HEK293 (cell line): ENCODE measurements at regions not wholly inside any gene's neighbourhood (a gene's known extent, or its start where the extent isn't known, plus 50 kb on each side); places are given as distances from the start of the nearest gene placed in this dataset.

Source experiments
- CTCF ChIA-PET: fragments of 350-600 bp; formaldehyde crosslinking; extraction: SDS; loops from one replicate; lab custom pipeline; 2021; ENCODE audit warnings: antibody characterized with exemption; lab: Yijun Ruan, JAX
- POLR2A ChIA-PET: fragments of 300-600 bp; formaldehyde crosslinking; extraction: SDS; loops from one replicate; lab custom pipeline; 2020; ENCODE audit warnings: antibody characterized with exemption, inconsistent platforms; lab: Yijun Ruan, JAX
- H3K27ac ChIP-seq: fragments of 200-500 bp; sonication (Bioruptor generic); 2 replicates; pipeline ENCODE4 v1.5.1; 2014; ENCODE audit warnings: low read depth, low read length, control low read depth, inconsistent platforms; ENCODE audit errors: extremely low read depth
- H3K36me3 ChIP-seq, 2 experiments: fragments of 200-500 bp in 1 of 2; sonication (Bioruptor generic) in 1 of 2; 1 replicate in 1 of 2; 2 replicates in 1 of 2; pipeline ENCODE4 v1.5.1; 2014 to 2017; ENCODE audit warnings: inconsistent platforms in 2 of 2, low read length in 2 of 2; ENCODE audit not compliant: control insufficient read depth in 2 of 2, insufficient read depth in 1 of 2
- H3K4me1 ChIP-seq: fragments of 200-500 bp; sonication (Bioruptor generic); 2 replicates; pipeline ENCODE4 v1.5.1; 2014; ENCODE audit warnings: mild to moderate bottlenecking, low read length, inconsistent platforms; ENCODE audit not compliant: control insufficient read depth, insufficient read depth
- H3K4me3 ChIP-seq: 2 replicates; pipeline ENCODE4 v1.5.1; 2011; ENCODE audit warnings: low read depth, mild to moderate bottlenecking, control low read depth, low read length, moderate library complexity
- H3K9me3 ChIP-seq: fragments of 200-500 bp; sonication (Bioruptor generic); 2 replicates; pipeline ENCODE4 v1.5.1; 2014; ENCODE audit warnings: low read depth, low read length, inconsistent platforms; ENCODE audit not compliant: control insufficient read depth, insufficient read depth
- GLIS1 ChIP-seq: fragments of 450-650 bp; formaldehyde crosslinking; IDR thresholded peaks from 2 replicates; pipeline ENCODE4 v1.5.1; 2016; ENCODE audit warnings: missing biosample characterization, missing genetic modification characterization
- PRDM1 ChIP-seq: fragments of 450-650 bp; formaldehyde crosslinking; IDR thresholded peaks from 2 replicates; pipeline ENCODE4; 2016; ENCODE audit warnings: missing biosample characterization, missing genetic modification characterization
- ZBTB20 ChIP-seq: fragments of 450-650 bp; formaldehyde crosslinking; IDR thresholded peaks from 2 replicates; pipeline ENCODE4 v1.5.1; 2016; ENCODE audit warnings: missing biosample characterization, missing genetic modification characterization
- ZIC2 ChIP-seq: fragments of 450-650 bp; formaldehyde crosslinking; IDR thresholded peaks from 2 replicates; pipeline ENCODE4 v1.5.1; 2016; ENCODE audit warnings: missing biosample characterization, missing genetic modification characterization
- ZNF157 ChIP-seq: fragments of 450-650 bp; formaldehyde crosslinking; IDR thresholded peaks from 2 replicates; pipeline ENCODE4 v1.5.1; 2016; ENCODE audit warnings: missing biosample characterization, missing genetic modification characterization
- ZNF311 ChIP-seq: fragments of 450-650 bp; formaldehyde crosslinking; IDR thresholded peaks from 2 replicates; pipeline ENCODE4 v1.5.1; 2017; ENCODE audit warnings: missing biosample characterization, missing genetic modification characterization, borderline replicate concordance
- TF ChIP-seq, protein P1 (sequence below): fragments of 450-650 bp; formaldehyde crosslinking; IDR thresholded peaks from 2 replicates; pipeline ENCODE4 v1.5.1; 2016; ENCODE audit warnings: missing biosample characterization, missing genetic modification characterization
- TF ChIP-seq, protein P2 (sequence below): fragments of 450-650 bp; formaldehyde crosslinking; IDR thresholded peaks from 2 replicates; pipeline ENCODE4 v1.5.1; 2017; ENCODE audit warnings: missing biosample characterization, missing genetic modification characterization
- TF ChIP-seq, protein P3 (sequence below): fragments of 450-650 bp; formaldehyde crosslinking; IDR thresholded peaks from 2 replicates; pipeline ENCODE4 v1.5.1; 2016; ENCODE audit warnings: missing biosample characterization, missing genetic modification characterization, low read depth
- TF ChIP-seq, protein P4 (sequence below): fragments of 450-650 bp; formaldehyde crosslinking; IDR thresholded peaks from 2 replicates; pipeline ENCODE4 v1.5.1; 2017; ENCODE audit warnings: missing biosample characterization, missing genetic modification characterization

DNA sequence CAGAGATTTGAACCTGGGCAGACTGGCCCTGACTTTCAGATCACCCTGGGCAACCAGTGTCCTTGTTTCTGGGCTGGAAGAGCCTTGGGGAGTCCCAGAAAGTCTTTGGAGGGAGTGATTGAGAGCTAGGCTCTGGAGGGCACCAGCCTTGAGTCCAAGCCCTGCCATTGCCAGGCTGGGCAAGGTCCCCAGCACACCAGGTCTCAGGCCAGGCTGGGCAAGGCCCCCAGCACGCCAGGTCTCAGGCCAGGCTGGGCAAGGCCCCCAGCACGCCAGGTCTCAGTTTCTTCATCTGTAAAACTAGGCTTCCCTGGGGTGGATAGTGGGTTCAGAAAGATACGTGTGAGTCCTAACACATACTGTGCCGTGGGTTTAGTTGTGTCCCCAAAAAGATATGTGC lies 135.0 kb downstream of the IRF8 start (continued):
- TF ChIP-seq ZNF311 (tag by site-specific recombination) = no peak

DNA sequence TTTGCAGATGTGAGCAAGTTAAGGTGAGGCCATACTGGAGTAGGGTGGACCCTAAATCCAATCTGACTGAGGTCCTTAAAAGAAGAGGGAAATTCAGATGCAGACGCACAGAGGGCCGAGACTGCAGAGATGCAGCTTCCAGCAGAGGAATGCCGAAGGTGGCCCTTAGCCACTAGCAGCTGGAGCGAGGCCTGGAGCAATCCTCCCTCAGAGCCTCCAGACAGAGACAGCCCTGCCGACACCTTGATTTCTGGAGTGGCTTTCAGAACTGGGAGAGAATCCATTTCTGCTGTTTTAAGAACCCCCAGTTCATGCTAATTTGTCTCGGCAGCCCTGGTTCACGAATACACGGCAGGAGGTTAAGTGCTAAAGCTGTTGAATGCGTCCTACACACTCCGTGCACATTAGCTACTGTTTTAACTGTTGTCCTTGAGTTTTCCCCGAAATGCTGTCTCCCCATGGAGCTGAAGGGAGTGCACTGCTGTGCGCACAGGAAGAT lies 135.5 kb downstream of the IRF8 start:
- ChIA-PET CTCF (interaction anchor here (1.4 kb wide), 1 partner anchor 485 kb away, joined by 3 read pairs; no protein-coding TSS in a partner anchor), POLR2A (no interaction called here)
- no peaks in the 10 kb centered on the region for H3K36me3 ChIP-seq
- TF ChIP-seq, protein P1, sequence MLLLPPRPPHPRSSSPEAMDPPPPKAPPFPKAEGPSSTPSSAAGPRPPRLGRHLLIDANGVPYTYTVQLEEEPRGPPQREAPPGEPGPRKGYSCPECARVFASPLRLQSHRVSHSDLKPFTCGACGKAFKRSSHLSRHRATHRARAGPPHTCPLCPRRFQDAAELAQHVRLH = no peak
- peak; percentile 62; the same call in 1 of the 2 replicates for TF ChIP-seq ZNF157 (tag by site-specific recombination)
- peaks cover 10% of the 10 kb centered on the region; the same call in 1 of the 2 replicates for H3K4me1 ChIP-seq
- H3K9me3 ChIP-seq = no peaks in the 10 kb centered on the region
- no peak overlapping the region for H3K4me3 ChIP-seq
- no peak overlapping the region for H3K27ac ChIP-seq

DNA sequence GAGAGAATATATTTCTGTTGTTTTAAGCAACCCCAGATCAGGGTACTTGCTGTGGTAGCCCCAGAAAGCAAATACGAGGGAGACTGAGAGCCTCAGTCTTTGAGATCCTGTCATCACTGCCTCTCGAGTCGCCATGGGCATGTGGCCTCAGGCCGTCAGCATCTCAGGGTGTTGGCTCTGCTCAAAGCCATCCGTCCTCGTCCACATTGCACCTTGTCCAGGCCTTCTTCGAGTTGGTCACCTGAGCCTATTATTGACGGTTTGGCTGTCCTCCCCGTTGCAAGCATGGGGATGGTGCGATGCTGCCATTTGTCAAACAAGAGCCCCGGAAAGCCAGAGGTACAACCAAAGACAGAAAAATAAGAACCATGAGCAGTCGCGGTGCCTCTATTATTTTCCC lies 136.9 kb downstream of the IRF8 start:
- CTCF ChIA-PET = no interaction called here
- H3K36me3 ChIP-seq = no peaks in the 10 kb centered on the region
- no peak for TF ChIP-seq PRDM1 (tag by site-specific recombination)
- TF ChIP-seq, protein P2, sequence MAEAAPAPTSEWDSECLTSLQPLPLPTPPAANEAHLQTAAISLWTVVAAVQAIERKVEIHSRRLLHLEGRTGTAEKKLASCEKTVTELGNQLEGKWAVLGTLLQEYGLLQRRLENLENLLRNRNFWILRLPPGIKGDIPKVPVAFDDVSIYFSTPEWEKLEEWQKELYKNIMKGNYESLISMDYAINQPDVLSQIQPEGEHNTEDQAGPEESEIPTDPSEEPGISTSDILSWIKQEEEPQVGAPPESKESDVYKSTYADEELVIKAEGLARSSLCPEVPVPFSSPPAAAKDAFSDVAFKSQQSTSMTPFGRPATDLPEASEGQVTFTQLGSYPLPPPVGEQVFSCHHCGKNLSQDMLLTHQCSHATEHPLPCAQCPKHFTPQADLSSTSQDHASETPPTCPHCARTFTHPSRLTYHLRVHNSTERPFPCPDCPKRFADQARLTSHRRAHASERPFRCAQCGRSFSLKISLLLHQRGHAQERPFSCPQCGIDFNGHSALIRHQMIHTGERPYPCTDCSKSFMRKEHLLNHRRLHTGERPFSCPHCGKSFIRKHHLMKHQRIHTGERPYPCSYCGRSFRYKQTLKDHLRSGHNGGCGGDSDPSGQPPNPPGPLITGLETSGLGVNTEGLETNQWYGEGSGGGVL (tag by site-specific recombination) = no peak
- TF ChIP-seq, protein P3, sequence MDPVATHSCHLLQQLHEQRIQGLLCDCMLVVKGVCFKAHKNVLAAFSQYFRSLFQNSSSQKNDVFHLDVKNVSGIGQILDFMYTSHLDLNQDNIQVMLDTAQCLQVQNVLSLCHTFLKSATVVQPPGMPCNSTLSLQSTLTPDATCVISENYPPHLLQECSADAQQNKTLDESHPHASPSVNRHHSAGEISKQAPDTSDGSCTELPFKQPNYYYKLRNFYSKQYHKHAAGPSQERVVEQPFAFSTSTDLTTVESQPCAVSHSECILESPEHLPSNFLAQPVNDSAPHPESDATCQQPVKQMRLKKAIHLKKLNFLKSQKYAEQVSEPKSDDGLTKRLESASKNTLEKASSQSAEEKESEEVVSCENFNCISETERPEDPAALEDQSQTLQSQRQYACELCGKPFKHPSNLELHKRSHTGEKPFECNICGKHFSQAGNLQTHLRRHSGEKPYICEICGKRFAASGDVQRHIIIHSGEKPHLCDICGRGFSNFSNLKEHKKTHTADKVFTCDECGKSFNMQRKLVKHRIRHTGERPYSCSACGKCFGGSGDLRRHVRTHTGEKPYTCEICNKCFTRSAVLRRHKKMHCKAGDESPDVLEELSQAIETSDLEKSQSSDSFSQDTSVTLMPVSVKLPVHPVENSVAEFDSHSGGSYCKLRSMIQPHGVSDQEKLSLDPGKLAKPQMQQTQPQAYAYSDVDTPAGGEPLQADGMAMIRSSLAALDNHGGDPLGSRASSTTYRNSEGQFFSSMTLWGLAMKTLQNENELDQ (tag by site-specific recombination) = no peak
- no peak overlapping the region for H3K27ac ChIP-seq
- peaks cover 10% of the 10 kb centered on the region; the same call in 1 of the 2 replicates for H3K4me1 ChIP-seq
- no peaks in the 10 kb centered on the region for H3K9me3 ChIP-seq
- no peak overlapping the region for H3K4me3 ChIP-seq
- POLR2A ChIA-PET = no interaction called here

DNA sequence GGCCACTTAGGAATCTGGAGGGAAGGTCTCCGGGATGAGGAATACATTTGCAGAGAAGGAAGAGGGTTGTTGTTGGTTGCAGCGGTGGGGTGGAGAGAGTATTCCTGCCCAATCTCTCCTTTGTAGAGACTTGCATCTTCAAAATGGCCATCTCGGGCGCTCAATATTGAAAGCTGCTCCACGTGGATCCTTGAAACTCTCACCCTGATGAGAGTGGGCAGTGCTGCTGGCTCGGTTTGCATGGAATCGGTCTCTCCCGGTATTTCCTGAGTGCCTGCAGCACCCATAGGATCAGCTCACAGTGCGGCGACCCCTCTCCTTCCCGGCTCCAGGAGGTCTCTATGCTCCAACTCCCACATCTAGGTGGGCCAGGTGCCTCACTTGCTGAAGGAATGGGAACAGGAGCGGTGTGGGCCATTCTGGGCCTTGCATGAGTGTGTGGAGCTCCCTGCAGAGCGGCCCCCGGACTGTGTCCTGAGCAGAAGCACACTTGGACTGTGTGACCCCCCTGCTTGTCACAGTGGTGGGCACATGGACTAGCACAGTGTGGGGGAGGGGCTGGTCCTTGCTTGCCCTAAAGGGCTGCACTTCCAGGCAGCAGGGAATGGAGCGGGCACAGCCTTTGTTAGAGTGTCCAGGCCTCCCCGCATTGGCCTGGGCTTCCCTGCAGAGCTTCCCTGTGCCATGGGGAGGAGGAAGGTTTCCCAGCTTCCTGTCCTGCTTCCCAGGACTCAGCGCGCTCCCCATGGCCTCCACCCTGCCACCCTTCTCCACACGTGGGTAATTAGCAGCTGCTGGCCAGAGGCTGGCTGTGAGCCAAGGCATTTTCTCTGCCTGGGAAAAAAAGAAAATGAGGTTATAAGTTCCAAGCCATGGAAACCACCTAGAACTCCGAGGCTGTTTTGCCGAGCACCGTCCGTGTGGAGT lies 139.3 kb downstream of the IRF8 start:
- H3K4me1 ChIP-seq = peaks cover 3% of the 10 kb centered on the region; the same call in 1 of the 2 replicates
- TF ChIP-seq GLIS1 (tag by site-specific recombination) (no peak), ZIC2 (tag by site-specific recombination) (peak; percentile 73), ZBTB20 (tag by site-specific recombination) (peak; percentile 33; the same call in 1 of the 2 replicates)
- TF ChIP-seq, protein P4, sequence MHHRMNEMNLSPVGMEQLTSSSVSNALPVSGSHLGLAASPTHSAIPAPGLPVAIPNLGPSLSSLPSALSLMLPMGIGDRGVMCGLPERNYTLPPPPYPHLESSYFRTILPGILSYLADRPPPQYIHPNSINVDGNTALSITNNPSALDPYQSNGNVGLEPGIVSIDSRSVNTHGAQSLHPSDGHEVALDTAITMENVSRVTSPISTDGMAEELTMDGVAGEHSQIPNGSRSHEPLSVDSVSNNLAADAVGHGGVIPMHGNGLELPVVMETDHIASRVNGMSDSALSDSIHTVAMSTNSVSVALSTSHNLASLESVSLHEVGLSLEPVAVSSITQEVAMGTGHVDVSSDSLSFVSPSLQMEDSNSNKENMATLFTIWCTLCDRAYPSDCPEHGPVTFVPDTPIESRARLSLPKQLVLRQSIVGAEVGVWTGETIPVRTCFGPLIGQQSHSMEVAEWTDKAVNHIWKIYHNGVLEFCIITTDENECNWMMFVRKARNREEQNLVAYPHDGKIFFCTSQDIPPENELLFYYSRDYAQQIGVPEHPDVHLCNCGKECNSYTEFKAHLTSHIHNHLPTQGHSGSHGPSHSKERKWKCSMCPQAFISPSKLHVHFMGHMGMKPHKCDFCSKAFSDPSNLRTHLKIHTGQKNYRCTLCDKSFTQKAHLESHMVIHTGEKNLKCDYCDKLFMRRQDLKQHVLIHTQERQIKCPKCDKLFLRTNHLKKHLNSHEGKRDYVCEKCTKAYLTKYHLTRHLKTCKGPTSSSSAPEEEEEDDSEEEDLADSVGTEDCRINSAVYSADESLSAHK (tag by site-specific recombination) = peak; percentile 58; the same call in 1 of the 2 replicates
- H3K36me3 ChIP-seq = no peaks in the 10 kb centered on the region
- no peak overlapping the region for H3K27ac ChIP-seq
- ChIA-PET CTCF (interaction anchor here (1.1 to 2.4 kb wide), 2 partner anchors 11 to 479 kb away, joined by 5 to 9 read pairs; no protein-coding TSS in a partner anchor), POLR2A (no interaction called here)
- H3K9me3 ChIP-seq = no peaks in the 10 kb centered on the region
- no peak overlapping the region for H3K4me3 ChIP-seq
